ENCODE measurements at regions not wholly inside any gene's neighbourhood (a gene's known extent, or its start where the extent isn't known, plus 50 kb on each side); places are given as distances from the start of the nearest gene placed in this dataset.

- TF ChIP-seq CTCF (IDR thresholded peaks at IDR 0.05; ENCODE audit: low read depth, low read length, poor library complexity, severe bottlenecking): no peak
- no peak for TF ChIP-seq EZH2phosphoT487 (IDR thresholded peaks at IDR 0.05; ENCODE audit: borderline replicate concordance, low read length)
Measured at GRCh38 chr9:18007621-18008020, 428.8 kb downstream of the SH3GL2 start.

All from DOHH2 (cell line).